Body of pancreas (tissue), 4 donors: ENCODE measurements at regions not wholly inside any gene's neighbourhood (a gene's known extent, or its start where the extent isn't known, plus 50 kb on each side); places are given as distances from the start of the nearest gene placed in this dataset.

Experiments used
- POLR2A ChIP-seq, 3 donors: fragments of 450-650 bp; IDR thresholded peaks; one replicate each; pipeline ENCODE4 v1.6.1; 2016; ENCODE audit warnings: antibody characterized with exemption in 3 of 3, mild to moderate bottlenecking in 2 of 3
- TF ChIP-seq, protein P1 (sequence below), 7 experiments: fragments of 450-650 bp in 4 of 7; fragments of 200-600 bp in 3 of 7; sonication (generic) in 3 of 7; IDR thresholded peaks; one replicate each; pipeline ENCODE4 v1.5.1; 2016 to 2019; ENCODE audit warnings: antibody characterized with exemption in 7 of 7

DNA sequence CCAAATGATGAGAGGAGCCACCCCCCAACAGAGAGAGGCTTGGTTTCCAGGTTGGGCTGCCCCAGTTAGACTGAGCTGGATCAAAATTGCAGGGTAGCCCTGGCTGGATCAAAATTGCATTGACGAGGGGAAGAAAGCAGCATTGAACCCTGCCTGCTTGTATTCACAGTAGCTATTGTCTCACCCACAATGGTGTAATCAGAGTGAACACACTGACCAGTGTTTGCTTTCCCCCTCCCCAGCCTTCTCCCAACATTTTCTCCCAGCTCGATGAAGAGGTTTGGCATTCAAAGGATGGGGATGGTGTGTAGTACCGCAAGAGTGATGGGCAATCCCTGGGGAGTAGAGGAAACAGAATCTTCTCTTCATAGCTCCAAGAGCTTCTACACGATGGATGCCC is 223.8 kb downstream of the ADAMTS9 start:
- no peak for TF ChIP-seq POLR2A (IDR thresholded peaks at IDR 0.05)
- TF ChIP-seq, protein P1, sequence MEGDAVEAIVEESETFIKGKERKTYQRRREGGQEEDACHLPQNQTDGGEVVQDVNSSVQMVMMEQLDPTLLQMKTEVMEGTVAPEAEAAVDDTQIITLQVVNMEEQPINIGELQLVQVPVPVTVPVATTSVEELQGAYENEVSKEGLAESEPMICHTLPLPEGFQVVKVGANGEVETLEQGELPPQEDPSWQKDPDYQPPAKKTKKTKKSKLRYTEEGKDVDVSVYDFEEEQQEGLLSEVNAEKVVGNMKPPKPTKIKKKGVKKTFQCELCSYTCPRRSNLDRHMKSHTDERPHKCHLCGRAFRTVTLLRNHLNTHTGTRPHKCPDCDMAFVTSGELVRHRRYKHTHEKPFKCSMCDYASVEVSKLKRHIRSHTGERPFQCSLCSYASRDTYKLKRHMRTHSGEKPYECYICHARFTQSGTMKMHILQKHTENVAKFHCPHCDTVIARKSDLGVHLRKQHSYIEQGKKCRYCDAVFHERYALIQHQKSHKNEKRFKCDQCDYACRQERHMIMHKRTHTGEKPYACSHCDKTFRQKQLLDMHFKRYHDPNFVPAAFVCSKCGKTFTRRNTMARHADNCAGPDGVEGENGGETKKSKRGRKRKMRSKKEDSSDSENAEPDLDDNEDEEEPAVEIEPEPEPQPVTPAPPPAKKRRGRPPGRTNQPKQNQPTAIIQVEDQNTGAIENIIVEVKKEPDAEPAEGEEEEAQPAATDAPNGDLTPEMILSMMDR (IDR thresholded peaks at IDR 0.05), result no peak
